Ovary (tissue), 3 donors: ENCODE measurements at regions not wholly inside any gene's neighbourhood (a gene's known extent, or its start where the extent isn't known, plus 50 kb on each side); places are given as distances from the start of the nearest gene placed in this dataset.

Experiments used
- EP300 ChIP-seq: sonication (generic); formaldehyde crosslinking; IDR thresholded peaks from one replicate; pipeline ENCODE4 v1.6.1; 2017; ENCODE audit warnings: antibody characterized with exemption
- POLR2A ChIP-seq: fragments of 450-650 bp; IDR thresholded peaks from one replicate; pipeline ENCODE4 v1.6.1; 2017; ENCODE audit warnings: antibody characterized with exemption, mild to moderate bottlenecking, moderate library complexity
- TF ChIP-seq, protein P1 (sequence below), 3 donors: fragments of 450-650 bp in 2 of 3; fragments of 200-600 bp in 1 of 3; IDR thresholded peaks; one replicate each; pipeline versions ENCODE4 v1.5.1 to v1.8.0; 2016 to 2022; ENCODE audit warnings: antibody characterized with exemption in 3 of 3, mild to moderate bottlenecking in 1 of 3
- donor health status: DM: no; HTN: no; CAD: no.

DNA sequence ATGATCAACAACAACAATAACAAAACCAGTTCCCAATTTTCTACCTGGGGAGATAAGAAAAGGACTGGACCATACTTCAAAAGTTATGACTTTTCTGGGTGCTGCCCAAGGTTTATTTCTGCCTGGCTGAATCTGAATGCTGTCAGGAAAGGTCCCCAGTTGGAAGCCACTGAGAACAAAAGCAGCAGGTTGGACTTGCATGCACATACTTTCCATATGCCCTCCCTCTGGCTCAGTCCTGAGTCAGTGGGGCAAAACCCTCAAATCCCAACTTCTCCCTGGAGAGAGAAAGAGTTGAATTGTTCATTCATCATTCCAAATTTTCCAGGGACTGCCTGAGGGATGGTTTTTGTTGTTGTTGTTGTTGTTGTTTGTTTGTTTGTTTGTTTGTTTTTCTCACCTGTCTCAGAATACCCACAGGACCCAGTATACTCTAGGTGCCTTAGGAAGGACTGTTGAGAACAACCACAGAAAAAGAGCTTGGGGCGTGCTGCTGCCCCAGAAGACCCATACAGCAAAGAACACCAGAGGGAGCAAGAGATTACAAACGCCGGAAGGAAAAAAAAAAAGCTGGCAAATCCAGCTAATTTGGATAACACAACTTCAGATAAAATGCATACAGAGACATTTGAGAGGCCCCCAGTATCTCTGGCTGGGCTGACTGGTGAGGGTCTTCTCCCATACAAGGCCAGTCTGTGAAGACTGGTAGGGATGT, 138.9 kb upstream of the INPP4B start:
- no peak for TF ChIP-seq EP300
- TF ChIP-seq, protein P1, sequence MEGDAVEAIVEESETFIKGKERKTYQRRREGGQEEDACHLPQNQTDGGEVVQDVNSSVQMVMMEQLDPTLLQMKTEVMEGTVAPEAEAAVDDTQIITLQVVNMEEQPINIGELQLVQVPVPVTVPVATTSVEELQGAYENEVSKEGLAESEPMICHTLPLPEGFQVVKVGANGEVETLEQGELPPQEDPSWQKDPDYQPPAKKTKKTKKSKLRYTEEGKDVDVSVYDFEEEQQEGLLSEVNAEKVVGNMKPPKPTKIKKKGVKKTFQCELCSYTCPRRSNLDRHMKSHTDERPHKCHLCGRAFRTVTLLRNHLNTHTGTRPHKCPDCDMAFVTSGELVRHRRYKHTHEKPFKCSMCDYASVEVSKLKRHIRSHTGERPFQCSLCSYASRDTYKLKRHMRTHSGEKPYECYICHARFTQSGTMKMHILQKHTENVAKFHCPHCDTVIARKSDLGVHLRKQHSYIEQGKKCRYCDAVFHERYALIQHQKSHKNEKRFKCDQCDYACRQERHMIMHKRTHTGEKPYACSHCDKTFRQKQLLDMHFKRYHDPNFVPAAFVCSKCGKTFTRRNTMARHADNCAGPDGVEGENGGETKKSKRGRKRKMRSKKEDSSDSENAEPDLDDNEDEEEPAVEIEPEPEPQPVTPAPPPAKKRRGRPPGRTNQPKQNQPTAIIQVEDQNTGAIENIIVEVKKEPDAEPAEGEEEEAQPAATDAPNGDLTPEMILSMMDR (IDR thresholded peaks at IDR 0.05): no peak
- TF ChIP-seq POLR2A: no peak
